PC-3 (cell line): ENCODE measurements at regions not wholly inside any gene's neighbourhood (a gene's known extent, or its start where the extent isn't known, plus 50 kb on each side); places are given as distances from the start of the nearest gene placed in this dataset.

Experiments
- ATAC-seq: fragments of 200-7000 bp; cut with Tn5 transposase; 2 replicates; pipeline ENCODE4 v1.9.1; 2020; ENCODE audit warnings: mild to moderate bottlenecking, moderate library complexity
- BruUV-seq: library from RNA; stranded (reverse); fragments of 400-500 nt; replicated peaks from 2 replicates; lab custom pipeline; 2021; lab: Mats Ljungman, UMichigan
- CTCF ChIA-PET: fragments of 300-600 bp; sonication (Branson Sonifier 250); formaldehyde crosslinking; loops from one replicate; lab custom pipeline; 2022; ENCODE audit warnings: antibody characterized with exemption; lab: Charles Lee
- POLR2A ChIA-PET: fragments of 300-600 bp; sonication (Branson Sonifier 250); formaldehyde crosslinking; loops from one replicate; lab custom pipeline; 2022; ENCODE audit warnings: antibody characterized with exemption; ENCODE audit not compliant: unreplicated experiment; lab: Charles Lee
- DNase-seq: peaks from one replicate; pipeline ENCODE4 v3.0.0-alpha.2; 2015
- H2AFZ ChIP-seq: fragments of 300-600 bp; sonication (generic); 2 replicates; pipeline ENCODE4 v1.6.0; 2016; ENCODE audit warnings: antibody characterized with exemption, low read length
- H3F3A ChIP-seq: fragments of 300-600 bp; sonication (generic); one replicate; pipeline ENCODE4 v1.6.0; 2017; ENCODE audit warnings: antibody characterized with exemption, low read length, control low read depth, mild to moderate bottlenecking; ENCODE audit not compliant: unreplicated experiment
- H3K27ac ChIP-seq: fragments of 300-600 bp; sonication (generic); 2 replicates; pipeline ENCODE4 v1.5.1; 2016; ENCODE audit warnings: mild to moderate bottlenecking, low read length
- H3K27me3 ChIP-seq: fragments of 300-600 bp; sonication (generic); 2 replicates; pipeline ENCODE4 v1.6.1; 2016; ENCODE audit warnings: low read length, mixed read lengths
- H3K36me3 ChIP-seq: fragments of 300-600 bp; sonication (generic); 2 replicates; pipeline ENCODE4 v1.6.1; 2016; ENCODE audit warnings: low read depth, mixed run types, low read length, mixed read lengths
- H3K4me1 ChIP-seq: fragments of 300-600 bp; sonication (generic); 2 replicates; pipeline ENCODE4 v1.5.1; 2016; ENCODE audit warnings: low read length; ENCODE audit not compliant: insufficient read depth
- H3K4me2 ChIP-seq: fragments of 300-600 bp; sonication (generic); 2 replicates; pipeline ENCODE4 v1.6.0; 2016; ENCODE audit warnings: low read length
- H3K4me3 ChIP-seq: fragments of 300-600 bp; sonication (generic); 2 replicates; pipeline ENCODE4 v1.5.1; 2016; ENCODE audit warnings: mild to moderate bottlenecking, low read length, mixed read lengths
- H3K79me2 ChIP-seq: fragments of 300-600 bp; sonication (generic); 2 replicates; pipeline ENCODE4 v1.6.1; 2017; ENCODE audit warnings: low read length, mixed read lengths
- H3K9ac ChIP-seq: fragments of 300-600 bp; sonication (generic); 2 replicates; pipeline ENCODE4 v1.6.0; 2016; ENCODE audit warnings: mild to moderate bottlenecking, low read length
- H3K9me2 ChIP-seq: fragments of 300-600 bp; sonication (generic); replicated peaks from 2 replicates; pipeline ENCODE4 v1.6.1; 2016; ENCODE audit warnings: mixed run types, low read length, mixed read lengths
- H3K9me3 ChIP-seq: fragments of 300-600 bp; sonication (generic); 2 replicates; pipeline ENCODE4 v1.6.1; 2016; ENCODE audit warnings: low read length, mixed read lengths
- H4K20me1 ChIP-seq: fragments of 300-600 bp; sonication (generic); 2 replicates; pipeline ENCODE4 v1.6.1; 2016; ENCODE audit warnings: low read length, mixed read lengths
- EZH2 ChIP-seq: fragments of 300-600 bp; sonication (generic); IDR thresholded peaks from one replicate; pipeline ENCODE4 v1.6.1; 2017; ENCODE audit warnings: antibody characterized with exemption, mild to moderate bottlenecking, low read length; ENCODE audit not compliant: unreplicated experiment
- EZH2phosphoT487 ChIP-seq: fragments of 300-600 bp; sonication (generic); IDR thresholded peaks from 2 replicates; pipeline ENCODE4 v1.6.1; 2018; ENCODE audit warnings: mild to moderate bottlenecking, antibody characterized with exemption, low read length, borderline replicate concordance
- intact Hi-C: fragments of 100-400 bp; cut with micrococcal nuclease; formaldehyde crosslinking; loops from 2 replicates; pipeline ENCODE4 v1.9.0; 2023
- TF ChIP-seq, protein P1 (sequence below): fragments of 300-600 bp; sonication (generic); conservative IDR thresholded peaks from 2 replicates; pipeline ENCODE4 v1.5.1; 2017; ENCODE audit warnings: antibody characterized with exemption, low read depth, mild to moderate bottlenecking, low read length

DNA sequence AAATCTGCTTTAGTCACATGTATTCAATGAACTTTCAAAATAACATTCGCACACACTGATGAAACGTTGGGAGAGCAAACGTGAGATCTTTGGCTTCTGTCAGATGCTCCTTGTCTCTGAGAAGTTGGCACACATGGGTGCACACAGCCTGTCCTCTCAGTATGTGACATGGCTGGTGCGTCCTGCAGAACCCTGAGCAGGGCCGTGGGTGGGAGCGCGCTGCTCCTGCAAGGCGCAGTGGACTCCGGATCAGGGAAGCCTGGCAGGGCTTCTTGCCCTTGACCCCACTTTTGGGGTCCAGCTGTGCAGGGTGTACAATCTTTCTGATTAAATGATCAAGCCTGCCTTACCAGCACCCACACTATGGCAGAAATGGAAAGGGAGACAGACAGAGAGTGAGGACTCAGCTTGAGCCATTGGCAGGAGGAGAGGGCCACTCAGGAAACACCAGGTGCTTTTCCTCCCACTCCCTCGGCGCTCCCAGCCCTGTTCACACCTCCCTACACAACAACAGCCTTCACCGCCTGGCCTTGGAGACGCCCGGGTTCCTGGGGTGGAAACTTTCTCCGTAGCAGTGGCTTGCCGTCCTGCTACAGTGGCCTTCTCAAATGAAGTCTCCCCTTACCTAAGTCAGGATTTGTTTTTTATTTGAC lies 108.4 kb upstream of the SNTG2 start:
- CTCF ChIA-PET, result no interaction called here
- Histone ChIP-seq H3K4me1 (no peaks in the 10 kb centered on the region), H3K4me2 (no peak overlapping the region), H3K9me3 (no peaks in the 10 kb centered on the region), H4K20me1 (no peaks in the 10 kb centered on the region), H2AFZ (no peak overlapping the region), H3K9ac (no peak overlapping the region), H3K36me3 (no peaks in the 10 kb centered on the region), H3K9me2 (no peaks in the 10 kb centered on the region), H3K27ac (no peak overlapping the region), H3K4me3 (no peak overlapping the region), H3K27me3 (peaks cover 42% of the 10 kb centered on the region), H3K79me2 (no peaks in the 10 kb centered on the region), H3F3A (no peaks in the 10 kb centered on the region)
- DNase-seq, result no peak
- BruUV-seq, result no TSS peak
- ATAC-seq, result no peak
- POLR2A ChIA-PET, result no interaction called here
- intact Hi-C loops, result no loop called here
- TF ChIP-seq, protein P1, sequence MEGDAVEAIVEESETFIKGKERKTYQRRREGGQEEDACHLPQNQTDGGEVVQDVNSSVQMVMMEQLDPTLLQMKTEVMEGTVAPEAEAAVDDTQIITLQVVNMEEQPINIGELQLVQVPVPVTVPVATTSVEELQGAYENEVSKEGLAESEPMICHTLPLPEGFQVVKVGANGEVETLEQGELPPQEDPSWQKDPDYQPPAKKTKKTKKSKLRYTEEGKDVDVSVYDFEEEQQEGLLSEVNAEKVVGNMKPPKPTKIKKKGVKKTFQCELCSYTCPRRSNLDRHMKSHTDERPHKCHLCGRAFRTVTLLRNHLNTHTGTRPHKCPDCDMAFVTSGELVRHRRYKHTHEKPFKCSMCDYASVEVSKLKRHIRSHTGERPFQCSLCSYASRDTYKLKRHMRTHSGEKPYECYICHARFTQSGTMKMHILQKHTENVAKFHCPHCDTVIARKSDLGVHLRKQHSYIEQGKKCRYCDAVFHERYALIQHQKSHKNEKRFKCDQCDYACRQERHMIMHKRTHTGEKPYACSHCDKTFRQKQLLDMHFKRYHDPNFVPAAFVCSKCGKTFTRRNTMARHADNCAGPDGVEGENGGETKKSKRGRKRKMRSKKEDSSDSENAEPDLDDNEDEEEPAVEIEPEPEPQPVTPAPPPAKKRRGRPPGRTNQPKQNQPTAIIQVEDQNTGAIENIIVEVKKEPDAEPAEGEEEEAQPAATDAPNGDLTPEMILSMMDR, result no peak
- no peak for TF ChIP-seq EZH2phosphoT487
- no peak for TF ChIP-seq EZH2

GRCh38 chr2:841036-841435 lies 109.6 kb upstream of the SNTG2 start:
- H3K9me2 ChIP-seq, result no peaks in the 10 kb centered on the region
- TF ChIP-seq EZH2, result no peak
- no peak for TF ChIP-seq EZH2phosphoT487
- TF ChIP-seq, protein P1, result no peak
- no peak for ATAC-seq
- H3K79me2 ChIP-seq, result no peaks in the 10 kb centered on the region
- H3K9me3 ChIP-seq, result no peaks in the 10 kb centered on the region
- H2AFZ ChIP-seq, result no peak overlapping the region
- DNase-seq, result no peak
- CTCF ChIA-PET, result no interaction called here
- no peaks in the 10 kb centered on the region for H3K4me1 ChIP-seq
- H3K27me3 ChIP-seq, result peaks cover 52% of the 10 kb centered on the region
- POLR2A ChIA-PET, result no interaction called here
- H3K9ac ChIP-seq, result no peak overlapping the region
- no peak overlapping the region for H3K4me3 ChIP-seq
- H3F3A ChIP-seq, result no peaks in the 10 kb centered on the region
- no peaks in the 10 kb centered on the region for H4K20me1 ChIP-seq
- BruUV-seq, result no TSS peak
- intact Hi-C loops, result loop anchor here (1.0 kb wide), 1 partner anchor 13 kb away; no protein-coding TSS in a partner anchor
- no peaks in the 10 kb centered on the region for H3K36me3 ChIP-seq
- no peak overlapping the region for H3K27ac ChIP-seq
- H3K4me2 ChIP-seq, result no peak overlapping the region

DNA sequence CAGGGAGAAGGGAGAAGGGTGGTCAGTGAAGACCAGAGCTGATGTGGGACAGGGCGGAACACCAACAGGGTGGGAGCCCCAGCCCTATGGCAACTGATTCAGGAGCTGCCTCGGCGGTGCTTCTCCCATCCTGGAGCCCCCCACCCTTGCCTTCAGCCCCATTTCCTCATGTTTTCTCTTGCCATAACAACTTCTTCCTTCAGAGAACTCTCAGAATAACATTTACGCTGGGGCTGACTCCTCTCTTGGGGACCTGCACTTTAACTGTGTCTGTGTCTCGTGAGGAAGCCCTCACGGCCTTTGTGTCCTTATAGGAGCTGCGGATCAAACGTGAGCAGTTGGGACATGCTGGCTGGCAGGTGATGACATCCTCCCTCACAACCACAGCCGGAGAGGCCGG lies 116.4 kb upstream of the SNTG2 start:
- POLR2A ChIA-PET, result no interaction called here
- no peaks in the 10 kb centered on the region for H3K9me2 ChIP-seq
- H4K20me1 ChIP-seq, result no peaks in the 10 kb centered on the region
- CTCF ChIA-PET, result no interaction called here
- no peaks in the 10 kb centered on the region for H3K79me2 ChIP-seq
- no peak for DNase-seq
- H3K9me3 ChIP-seq, result no peaks in the 10 kb centered on the region
- no peak overlapping the region for H3K4me3 ChIP-seq
- no peak overlapping the region for H3K4me2 ChIP-seq
- no peak overlapping the region for H3K9ac ChIP-seq
- H3K27me3 ChIP-seq, result peaks cover 66% of the 10 kb centered on the region
- ATAC-seq, result no peak
- H3K4me1 ChIP-seq, result no peaks in the 10 kb centered on the region
- H2AFZ ChIP-seq, result no peak overlapping the region
- no TSS peak for BruUV-seq
- H3K36me3 ChIP-seq, result no peaks in the 10 kb centered on the region
- intact Hi-C loops, result no loop called here
- no peaks in the 10 kb centered on the region for H3F3A ChIP-seq
- no peak overlapping the region for H3K27ac ChIP-seq
- no peak for TF ChIP-seq EZH2phosphoT487
- no peak for TF ChIP-seq EZH2
- TF ChIP-seq, protein P1, result no peak
